K562 (cell line): ENCODE measurements at regions not wholly inside any gene's neighbourhood (a gene's known extent, or its start where the extent isn't known, plus 50 kb on each side); places are given as distances from the start of the nearest gene placed in this dataset.

ENCODE experiments used
- ATAC-seq: fragments of 200-7000 bp; cut with Tn5 transposase; 3 replicates; pipeline ENCODE4 v1.9.1; 2020; ENCODE audit warnings: moderate library complexity
- BruUV-seq: library from RNA; stranded (reverse); fragments of 400-500 nt; replicated peaks from 2 replicates; lab custom pipeline; 2021; lab: Mats Ljungman, UMichigan
- CTCF ChIA-PET: fragments of 300-600 bp; formaldehyde crosslinking; extraction: SDS; loops from one replicate; lab custom pipeline; 2021; ENCODE audit warnings: low intra/inter-chr PET ratio; lab: Yijun Ruan, JAX
- POLR2A ChIA-PET: fragments of 300-600, 350-650 bp; sonication (Branson Sonifier 250); formaldehyde crosslinking; extraction: SDS; loops from one replicate; lab custom pipeline; 2021; ENCODE audit warnings: antibody characterized with exemption, inconsistent platforms; lab: Yijun Ruan, JAX
- DNase-seq, 4 experiments: peaks; one replicate each; pipeline versions ENCODE4 v3.0.0 to v3.0.0-alpha.2; 2011 to 2018; ENCODE audit warnings: low spot score in 3 of 4, mixed read lengths in 3 of 4; ENCODE audit errors: extremely low read depth in 1 of 4
- FAIRE-seq: peaks from 2 replicates; lab custom pipeline; 2011; peaks lifted over from hg19 to GRCh38; lab: Jason Lieb, UNC
- H2AFZ ChIP-seq: 2 replicates; pipeline ENCODE4 v1.6.0; 2011; ENCODE audit warnings: low read depth, low read length, control low read depth, inconsistent platforms
- H3K27ac ChIP-seq: fragments of 200-600 bp; 3 replicates; pipeline ENCODE4 v1.8.0; 2011; ENCODE audit warnings: low read depth, mild to moderate bottlenecking, control low read depth, inconsistent platforms, low read length, moderate library complexity, mixed read lengths; ENCODE audit errors: extremely low read depth
- H3K27me3 ChIP-seq, 2 experiments: fragments of 300-600 bp in 1 of 2; 2 replicates in 1 of 2; 3 replicates in 1 of 2; pipeline versions ENCODE4 v1.6.0 to v1.8.0; 2011; ENCODE audit warnings: inconsistent platforms in 2 of 2, low read length in 2 of 2, mild to moderate bottlenecking in 1 of 2, mixed read lengths in 1 of 2, moderate library complexity in 1 of 2; ENCODE audit not compliant: control insufficient read depth in 2 of 2, insufficient read depth in 2 of 2
- H3K36me3 ChIP-seq: fragments of 300-600 bp; 3 replicates; pipeline ENCODE4 v1.8.0; 2011; ENCODE audit warnings: mild to moderate bottlenecking, low read length, inconsistent platforms; ENCODE audit not compliant: control insufficient read depth, insufficient read depth
- H3K4me1 ChIP-seq, 2 experiments: fragments of 200-600 bp in 1 of 2; replicated peaks in 1 of 2; 2 replicates in 1 of 2; 3 replicates in 1 of 2; pipeline versions ENCODE4 v1.5.1 to v1.8.0; 2011; ENCODE audit warnings: inconsistent platforms in 2 of 2, low read length in 2 of 2, mild to moderate bottlenecking in 1 of 2, mixed read lengths in 1 of 2, moderate library complexity in 1 of 2; ENCODE audit not compliant: control insufficient read depth in 2 of 2, insufficient read depth in 2 of 2
- H3K4me2 ChIP-seq: 2 replicates; pipeline ENCODE4 v1.6.1; 2011; ENCODE audit warnings: low read length, control low read depth, inconsistent platforms, mixed read lengths; ENCODE audit not compliant: insufficient read depth
- H3K4me3 ChIP-seq: fragments of 200-600 bp; sonication (generic), shearing (Covaris generic); 2 replicates; pipeline ENCODE4 v1.5.1; 2016; ENCODE audit warnings: control low read depth, inconsistent platforms
- H3K79me2 ChIP-seq: fragments of 200-600 bp; 3 replicates; pipeline ENCODE4 v1.8.0; 2011; ENCODE audit warnings: low read length, inconsistent platforms; ENCODE audit not compliant: control insufficient read depth, insufficient read depth
- H3K9ac ChIP-seq, 2 experiments: 2 replicates each; pipeline versions ENCODE4 v1.6.0 to v1.6.1; 2011; ENCODE audit warnings: low read depth in 2 of 2, low read length in 2 of 2, control low read depth in 1 of 2, inconsistent platforms in 1 of 2, mild to moderate bottlenecking in 1 of 2, mixed read lengths in 1 of 2; ENCODE audit not compliant: insufficient read depth in 1 of 2
- H3K9me1 ChIP-seq: one replicate; pipeline ENCODE4 v1.6.0; 2011; ENCODE audit warnings: inconsistent platforms, mild to moderate bottlenecking, low read length, moderate library complexity; ENCODE audit not compliant: control insufficient read depth, insufficient read depth
- H3K9me3 ChIP-seq: replicated peaks from 2 replicates; pipeline ENCODE4 v1.5.1; 2011; ENCODE audit warnings: low read depth, low read length, inconsistent platforms; ENCODE audit not compliant: control insufficient read depth, insufficient read depth
- H4K20me1 ChIP-seq: replicated peaks from 2 replicates; pipeline ENCODE4 v1.6.1; 2011; ENCODE audit warnings: low read length, inconsistent platforms, mixed read lengths; ENCODE audit not compliant: control insufficient read depth, insufficient read depth
- ATF7 ChIP-seq: fragments of 450-650 bp; IDR thresholded peaks from 2 replicates; pipeline ENCODE4 v1.7.1; 2014; ENCODE audit warnings: mild to moderate bottlenecking, moderate library complexity
- CBX8 ChIP-seq: fragments of 200-600 bp; sonication (generic); IDR thresholded peaks from 2 replicates; pipeline ENCODE4 v1.6.1; 2012; ENCODE audit warnings: borderline replicate concordance, mixed run types, low read depth, mild to moderate bottlenecking, moderate library complexity, mixed read lengths, low read length, control low read depth, inconsistent platforms; ENCODE audit not compliant: poor library complexity, severe bottlenecking; ENCODE audit errors: extremely low read depth
- CEBPG ChIP-seq, 3 experiments: fragments of 200-800 bp in 1 of 3; sonication (Bioruptor generic) in 1 of 3; sonication (generic) in 1 of 3; formaldehyde crosslinking in 1 of 3; IDR thresholded peaks in 2 of 3; conservative IDR thresholded peaks in 1 of 3; 2 replicates each; pipeline versions ENCODE4 v1.6.1 to v1.8.0; 2016 to 2022; ENCODE audit warnings: missing compliant biosample characterization in 2 of 3, missing genetic modification characterization in 2 of 3, mild to moderate bottlenecking in 1 of 3, missing genetic modification reagents in 1 of 3
- HDGF ChIP-seq: fragments of 450-650 bp; IDR thresholded peaks from 2 replicates; pipeline ENCODE4 v1.6.1; 2016
- HLTF ChIP-seq: fragments of 450-650 bp; IDR thresholded peaks from 2 replicates; pipeline ENCODE4 v1.6.1; 2016
- IFI16 ChIP-seq: fragments of 250-450 bp; sonication (Bioruptor Pico); IDR thresholded peaks from 2 replicates; pipeline ENCODE4 v2.1.2; 2022; ENCODE audit warnings: mild to moderate bottlenecking, inconsistent platforms
- KAT7 ChIP-seq: sonication (generic); formaldehyde crosslinking; IDR thresholded peaks from 2 replicates; pipeline ENCODE4 v1.8.0; 2022; ENCODE audit warnings: missing genetic modification reagents, mild to moderate bottlenecking, borderline replicate concordance
- MYC ChIP-seq, 2 experiments: fragments of 250-450 bp in 1 of 2; sonication (Bioruptor Pico) in 1 of 2; IDR thresholded peaks; 2 replicates each; pipeline versions ENCODE4 v1.5.1 to v1.6.1; 2012 to 2021; ENCODE audit warnings: low read depth in 2 of 2, borderline replicate concordance in 1 of 2, improper control_type of control experiment in 1 of 2, low read length in 1 of 2, mild to moderate bottlenecking in 1 of 2, moderate library complexity in 1 of 2
- RUNX1 ChIP-seq: sonication (generic); IDR thresholded peaks from 2 replicates; pipeline ENCODE4 v1.6.1; 2016; ENCODE audit warnings: antibody characterized with exemption, low read depth
- SRSF9 ChIP-seq: fragments of 200-400 bp; formaldehyde crosslinking; IDR thresholded peaks from 2 replicates; pipeline ENCODE4 v1.6.1; 2017; ENCODE audit warnings: low read depth, low read length, borderline replicate concordance
- TRIM24 ChIP-seq, 2 experiments: fragments of 450-650 bp; IDR thresholded peaks; 2 replicates each; pipeline ENCODE4 v1.6.1; 2016
- U2AF1 ChIP-seq: fragments of 200-400 bp; formaldehyde crosslinking; optimal IDR thresholded peaks from 2 replicates; pipeline ENCODE3; 2017; ENCODE audit warnings: mild to moderate bottlenecking, low read depth, low read length, moderate library complexity
- ZBTB17 ChIP-seq: fragments of 450-650 bp; formaldehyde crosslinking; IDR thresholded peaks from 2 replicates; pipeline ENCODE4 v1.4.0; 2020; ENCODE audit warnings: mild to moderate bottlenecking
- ZNF668 ChIP-seq: fragments of 250-450 bp; sonication (Bioruptor Pico); IDR thresholded peaks from 2 replicates; pipeline ENCODE4 v1.8.0; 2022; ENCODE audit warnings: mild to moderate bottlenecking, inconsistent platforms
- ZNF707 ChIP-seq: fragments of 250-450 bp; sonication (Bioruptor Pico); conservative IDR thresholded peaks from 2 replicates; pipeline ENCODE4 v1.8.0; 2022; ENCODE audit warnings: inconsistent platforms, mild to moderate bottlenecking, moderate library complexity
- ZNF830 ChIP-seq: fragments of 250-450 bp; sonication (Bioruptor Pico); IDR thresholded peaks from 2 replicates; pipeline ENCODE4 v1.5.0; 2021; ENCODE audit warnings: mild to moderate bottlenecking
- WGBS: fragments of 100-300 bp; shearing (Covaris generic); methylation state at CpG from one replicate; pipeline ENCODE4 v1.1.6; 2016; ENCODE audit warnings: low coverage, mixed read lengths; ENCODE audit not compliant: insufficient coverage; ENCODE audit errors: missing lambda C conversion rate; 5-methylcytosine and 5-hydroxymethylcytosine counted together
- in situ Hi-C: fragments of 300-500 bp; cut with MboI; formaldehyde crosslinking; loops from 4 replicates; pipeline ENCODE4 v1.15.0; 2018; ENCODE audit warnings: inconsistent platforms, mixed read lengths
- intact Hi-C: fragments of 100-400 bp; cut with micrococcal nuclease; formaldehyde crosslinking; loops from 2 replicates; pipeline ENCODE4 v1.14.2; 2022

- TF ChIP-seq CEBPG (CRISPR knock-in tag; IDR thresholded peaks at IDR 0.05) (no peak), CEBPG (tag; conservative IDR thresholded peaks at IDR 0.05 in 1 of 2, IDR thresholded peaks at IDR 0.05 in 1 of 2) (0 out of 4 replicates have a peak, but pooled peaks of 1 of the 2 experiments have one; percentile 19), ZBTB17 (no peak)
- TF ChIP-seq, all 486 proteins: peak for 1
- no TSS peak for BruUV-seq
- FAIRE-seq (no peak), ATAC-seq (no peak), DNase-seq (no peak)
- H2AFZ ChIP-seq = no peak overlapping the region
- H3K36me3 ChIP-seq = no peaks in the 10 kb centered on the region
- no peaks in the 10 kb centered on the region for H3K4me1 ChIP-seq
- H3K79me2 ChIP-seq = no peaks in the 10 kb centered on the region
- no peak overlapping the region for H3K9ac ChIP-seq
- intact Hi-C loops (no loop called here), in situ Hi-C loops (no loop called here)
- 27% methylated on average over 2 of the region's 2 CpGs for WGBS
- no peaks in the 10 kb centered on the region for H3K9me3 ChIP-seq
- no peaks in the 10 kb centered on the region for H4K20me1 ChIP-seq
- CTCF ChIA-PET = no interaction called here
- H3K27me3 ChIP-seq = no peaks in the 10 kb centered on the region
- no peak overlapping the region for H3K4me2 ChIP-seq
- POLR2A ChIA-PET = no interaction called here
- H3K4me3 ChIP-seq = no peak overlapping the region
- H3K9me1 ChIP-seq = no peaks in the 10 kb centered on the region
- no peak overlapping the region for H3K27ac ChIP-seq
These were observed 1539.0 kb upstream of the NUDT12 start for GRCh38 chr5:105101577-105101976.

- BruUV-seq = no TSS peak
- TF ChIP-seq MYC (IDR thresholded peaks at IDR 0.05; ENCODE audit: low read depth, low read length) (no peak), MYC (CRISPR knock-in tag; IDR thresholded peaks at IDR 0.05; ENCODE audit: borderline replicate concordance, low read depth) (no peak), SRSF9 (no peak), KAT7 (no peak), U2AF1 (no peak), ZNF707 (CRISPR knock-in tag) (no peak), HDGF (no peak), IFI16 (CRISPR knock-in tag) (no peak), RUNX1 (no peak), ATF7 (no peak), HLTF (no peak), TRIM24 (IDR thresholded peaks at IDR 0.05) (no peak), CBX8 (no peak), ZNF830 (CRISPR knock-in tag) (no peak), ZNF668 (no peak)
- Histone ChIP-seq H3K27ac (no peak overlapping the region), H3K27me3 (no peaks in the 10 kb centered on the region), H3K4me1 (no peaks in the 10 kb centered on the region), H4K20me1 (no peaks in the 10 kb centered on the region), H3K9me3 (no peaks in the 10 kb centered on the region), H3K79me2 (no peaks in the 10 kb centered on the region), H3K36me3 (no peaks in the 10 kb centered on the region), H2AFZ (no peak overlapping the region), H3K9ac (no peak overlapping the region), H3K9me1 (no peaks in the 10 kb centered on the region), H3K4me3 (no peak overlapping the region), H3K4me2 (no peak overlapping the region)
- ChIA-PET CTCF (no interaction called here), POLR2A (no interaction called here)
- intact Hi-C loops = no loop called here
- in situ Hi-C loops = no loop called here
- DNase-seq (no peak), ATAC-seq (no peak), FAIRE-seq (no peak)
- 24% methylated on average over 2 of the region's 2 CpGs for WGBS
These were observed 1526.4 kb upstream of the NUDT12 start for GRCh38 chr5:105088961-105089360.
